Choroid plexus epithelial cell (primary cell): ENCODE measurements at regions not wholly inside any gene's neighbourhood (a gene's known extent, or its start where the extent isn't known, plus 50 kb on each side); places are given as distances from the start of the nearest gene placed in this dataset.

ENCODE experiments used
- DNase-seq: peaks from one replicate; pipeline ENCODE4 v3.0.0-alpha.2; 2010; ENCODE audit warnings: low read depth
- H3K4me3 ChIP-seq: 2 replicates; pipeline ENCODE4 v1.5.1; 2011; ENCODE audit warnings: low read depth, mild to moderate bottlenecking, control low read depth, low read length, moderate library complexity
- CTCF ChIP-seq: conservative IDR thresholded peaks from 2 replicates; pipeline ENCODE4 v1.5.1; 2011; ENCODE audit warnings: low read depth, mild to moderate bottlenecking, control low read depth, inconsistent platforms, low read length, moderate library complexity

- no peak overlapping the region for H3K4me3 ChIP-seq
- DNase-seq = no peak
- TF ChIP-seq CTCF = no peak
These were observed 227.6 kb upstream of the PPP1R2C start for GRCh38 chrX:43005561-43005960.

- no peak for TF ChIP-seq CTCF
- DNase-seq = no peak
- no peak overlapping the region for H3K4me3 ChIP-seq
These were observed 230.4 kb upstream of the PPP1R2C start for GRCh38 chrX:43008356-43008755.

GRCh38 chrX:43016021-43016420 is 238.1 kb upstream of the PPP1R2C start:
- no peak overlapping the region for H3K4me3 ChIP-seq
- TF ChIP-seq CTCF = no peak
- no peak for DNase-seq

- DNase-seq = no peak
- no peak for TF ChIP-seq CTCF
- no peak overlapping the region for H3K4me3 ChIP-seq
These were observed 240.1 kb upstream of the PPP1R2C start for GRCh38 chrX:43018031-43018430.

- TF ChIP-seq CTCF = no peak
- no peak for DNase-seq
- H3K4me3 ChIP-seq = no peak overlapping the region
These were observed 241.1 kb upstream of the PPP1R2C start for GRCh38 chrX:43019021-43019420.

- TF ChIP-seq CTCF = no peak
- DNase-seq = no peak
These were observed 247.9 kb upstream of the PPP1R2C start for GRCh38 chrX:43025806-43026315.

GRCh38 chrX:43064096-43064495 is 286.1 kb upstream of the PPP1R2C start:
- no peak overlapping the region for H3K4me3 ChIP-seq
- DNase-seq = no peak
- TF ChIP-seq CTCF = no peak

More at GRCh38 chrX:43025806-43026315, 247.9 kb upstream of the PPP1R2C start:
- no peak overlapping the region for H3K4me3 ChIP-seq
